Nucleus accumbens (tissue), 56 donors: ENCODE measurements at regions not wholly inside any gene's neighbourhood (a gene's known extent, or its start where the extent isn't known, plus 50 kb on each side); places are given as distances from the start of the nearest gene placed in this dataset.
"Not testable (repeated sequence)": the region's sequence is repeated elsewhere in the genome, so short reads cannot be mapped to it uniquely, and the experiment has no call there.

Experiments
- DNase-seq, 56 donors: peaks; one replicate each; lab custom pipeline; 2025; lab: John Stamatoyannopoulos, UW

- no peak for DNase-seq
Measured at GRCh38 chr15:36109943-36110658, 469.3 kb upstream of the CDIN1 start.

- no peak for DNase-seq
Measured at GRCh38 chr15:36110659-36110993, 468.8 kb upstream of the CDIN1 start.

GRCh38 chr15:36117296-36117787 is 462.1 kb upstream of the CDIN1 start:
- DNase-seq = no peak

GRCh38 chr15:36126194-36126593 is 453.2 kb upstream of the CDIN1 start:
- DNase-seq = peak in 21 of 56 donors; percentile 0 to 19 (median 2)

GRCh38 chr15:36130641-36131310 is 448.6 kb upstream of the CDIN1 start:
- no peak for DNase-seq

GRCh38 chr15:36133742-36134141 is 445.7 kb upstream of the CDIN1 start:
- DNase-seq = no peak

GRCh38 chr15:36136049-36136448 is 443.4 kb upstream of the CDIN1 start:
- DNase-seq = no peak

- no peak for DNase-seq
Measured at GRCh38 chr15:36152936-36153335, 426.5 kb upstream of the CDIN1 start.

- DNase-seq = no peak
Measured at GRCh38 chr15:36156879-36157427, 422.5 kb upstream of the CDIN1 start.

GRCh38 chr15:36160351-36160750 is 419.1 kb upstream of the CDIN1 start:
- no peak for DNase-seq

- no peak for DNase-seq
Measured at GRCh38 chr15:36161108-36161507, 418.3 kb upstream of the CDIN1 start.

GRCh38 chr15:36161771-36162212 is 417.6 kb upstream of the CDIN1 start:
- DNase-seq = peak in 14 of 56 donors; percentile 0 to 24 (median 2)

GRCh38 chr15:36163983-36164382 is 415.4 kb upstream of the CDIN1 start:
- not testable (repeated sequence) for DNase-seq

- no peak for DNase-seq
Measured at GRCh38 chr15:36172955-36173354, 406.5 kb upstream of the CDIN1 start.

GRCh38 chr15:36175186-36175740 is 404.2 kb upstream of the CDIN1 start:
- peak in 1 of 56 donors; percentile 20 for DNase-seq

GRCh38 chr15:36175741-36176291 is 403.6 kb upstream of the CDIN1 start:
- DNase-seq = peak in 42 of 56 donors; percentile 0 to 73 (median 36)

- no peak for DNase-seq
Measured at GRCh38 chr15:36177590-36178302, 401.7 kb upstream of the CDIN1 start.

- DNase-seq = no peak
Measured at GRCh38 chr15:36178303-36178633, 401.2 kb upstream of the CDIN1 start.

GRCh38 chr15:36183201-36183600 is 396.2 kb upstream of the CDIN1 start:
- DNase-seq = no peak

GRCh38 chr15:36185438-36185837 is 394.0 kb upstream of the CDIN1 start:
- no peak for DNase-seq

GRCh38 chr15:36185845-36186244 is 393.6 kb upstream of the CDIN1 start:
- DNase-seq = no peak
